ENCODE measurements at regions not wholly inside any gene's neighbourhood (a gene's known extent, or its start where the extent isn't known, plus 50 kb on each side); places are given as distances from the start of the nearest gene placed in this dataset.

GRCh38 chr7:94239661-94240234 lies 154.9 kb upstream of the COL1A2 start:
- FAIRE-seq (no peak), DNase-seq (ENCODE audit: insufficient read length) (no peak)
- TF ChIP-seq TAF1 (IDR thresholded peaks at IDR 0.05; ENCODE audit: borderline replicate concordance, low read depth, low read length) = no peak
- no peak for TF ChIP-seq POLR2AphosphoS5 (IDR thresholded peaks at IDR 0.05; ENCODE audit: low read depth, low read length)
- no peak for TF ChIP-seq POLR2A (IDR thresholded peaks at IDR 0.05; ENCODE audit: low read depth, low read length)

GRCh38 chr7:94240902-94241301 lies 153.8 kb upstream of the COL1A2 start:
- DNase-seq (ENCODE audit: insufficient read length) (no peak), FAIRE-seq (no peak)
- no peak for TF ChIP-seq POLR2A (IDR thresholded peaks at IDR 0.05; ENCODE audit: low read depth, low read length)
- no peak for TF ChIP-seq POLR2AphosphoS5 (IDR thresholded peaks at IDR 0.05; ENCODE audit: low read depth, low read length)
- TF ChIP-seq TAF1 (IDR thresholded peaks at IDR 0.05; ENCODE audit: borderline replicate concordance, low read depth, low read length) = no peak

- DNase-seq (ENCODE audit: insufficient read length) = no peak
- no peak for FAIRE-seq
- TF ChIP-seq POLR2A (IDR thresholded peaks at IDR 0.05; ENCODE audit: low read depth, low read length) (no peak), TAF1 (IDR thresholded peaks at IDR 0.05; ENCODE audit: borderline replicate concordance, low read depth, low read length) (no peak), POLR2AphosphoS5 (IDR thresholded peaks at IDR 0.05; ENCODE audit: low read depth, low read length) (no peak)
Measured at GRCh38 chr7:94241402-94241925, 153.2 kb upstream of the COL1A2 start.

- TF ChIP-seq POLR2AphosphoS5 (IDR thresholded peaks at IDR 0.05; ENCODE audit: low read depth, low read length) = no peak
- no peak for TF ChIP-seq POLR2A (IDR thresholded peaks at IDR 0.05; ENCODE audit: low read depth, low read length)
- TF ChIP-seq TAF1 (IDR thresholded peaks at IDR 0.05; ENCODE audit: borderline replicate concordance, low read depth, low read length) = no peak
- FAIRE-seq (no peak), DNase-seq (ENCODE audit: insufficient read length) (no peak)
Measured at GRCh38 chr7:94243066-94243711, 151.5 kb upstream of the COL1A2 start.

- FAIRE-seq = no peak
- TF ChIP-seq TAF1 (IDR thresholded peaks at IDR 0.05; ENCODE audit: borderline replicate concordance, low read depth, low read length) (no peak), POLR2AphosphoS5 (IDR thresholded peaks at IDR 0.05; ENCODE audit: low read depth, low read length) (no peak), POLR2A (IDR thresholded peaks at IDR 0.05; ENCODE audit: low read depth, low read length) (no peak)
- no peak for DNase-seq (ENCODE audit: insufficient read length)
Measured at GRCh38 chr7:94244760-94245159, 149.9 kb upstream of the COL1A2 start.

- no peak for TF ChIP-seq POLR2AphosphoS5 (IDR thresholded peaks at IDR 0.05; ENCODE audit: low read depth, low read length)
- TF ChIP-seq POLR2A (IDR thresholded peaks at IDR 0.05; ENCODE audit: low read depth, low read length) = no peak
- no peak for TF ChIP-seq TAF1 (IDR thresholded peaks at IDR 0.05; ENCODE audit: borderline replicate concordance, low read depth, low read length)
- FAIRE-seq (no peak), DNase-seq (ENCODE audit: insufficient read length) (no peak)
Measured at GRCh38 chr7:94245500-94245899, 149.2 kb upstream of the COL1A2 start.

GRCh38 chr7:94247970-94248369 lies 146.7 kb upstream of the COL1A2 start:
- no peak for TF ChIP-seq TAF1 (IDR thresholded peaks at IDR 0.05; ENCODE audit: borderline replicate concordance, low read depth, low read length)
- TF ChIP-seq POLR2A (IDR thresholded peaks at IDR 0.05; ENCODE audit: low read depth, low read length) = no peak
- FAIRE-seq = no peak
- no peak for DNase-seq (ENCODE audit: insufficient read length)

- TF ChIP-seq POLR2AphosphoS5 (IDR thresholded peaks at IDR 0.05; ENCODE audit: low read depth, low read length) (no peak), TAF1 (IDR thresholded peaks at IDR 0.05; ENCODE audit: borderline replicate concordance, low read depth, low read length) (no peak), POLR2A (IDR thresholded peaks at IDR 0.05; ENCODE audit: low read depth, low read length) (no peak)
- DNase-seq (ENCODE audit: insufficient read length) = no peak
- FAIRE-seq = no peak
Measured at GRCh38 chr7:94249631-94250030, 145.1 kb upstream of the COL1A2 start.

GRCh38 chr7:94250124-94250523 lies 144.6 kb upstream of the COL1A2 start:
- DNase-seq (ENCODE audit: insufficient read length) = no peak
- no peak for TF ChIP-seq POLR2AphosphoS5 (IDR thresholded peaks at IDR 0.05; ENCODE audit: low read depth, low read length)
- TF ChIP-seq TAF1 (IDR thresholded peaks at IDR 0.05; ENCODE audit: borderline replicate concordance, low read depth, low read length) = no peak
- no peak for TF ChIP-seq POLR2A (IDR thresholded peaks at IDR 0.05; ENCODE audit: low read depth, low read length)
- FAIRE-seq = no peak

- TF ChIP-seq POLR2AphosphoS5 (IDR thresholded peaks at IDR 0.05; ENCODE audit: low read depth, low read length) (no peak), TAF1 (IDR thresholded peaks at IDR 0.05; ENCODE audit: borderline replicate concordance, low read depth, low read length) (no peak), POLR2A (IDR thresholded peaks at IDR 0.05; ENCODE audit: low read depth, low read length) (no peak)
- DNase-seq (ENCODE audit: insufficient read length) = no peak
- FAIRE-seq = no peak
Measured at GRCh38 chr7:94250987-94251386, 143.7 kb upstream of the COL1A2 start.

- DNase-seq (ENCODE audit: insufficient read length) (no peak), FAIRE-seq (no peak)
- TF ChIP-seq POLR2A (IDR thresholded peaks at IDR 0.05; ENCODE audit: low read depth, low read length) (no peak), TAF1 (IDR thresholded peaks at IDR 0.05; ENCODE audit: borderline replicate concordance, low read depth, low read length) (no peak), POLR2AphosphoS5 (IDR thresholded peaks at IDR 0.05; ENCODE audit: low read depth, low read length) (no peak)
Measured at GRCh38 chr7:94252124-94252523, 142.6 kb upstream of the COL1A2 start.

GRCh38 chr7:94252971-94253370 lies 141.7 kb upstream of the COL1A2 start:
- no peak for FAIRE-seq
- TF ChIP-seq POLR2AphosphoS5 (IDR thresholded peaks at IDR 0.05; ENCODE audit: low read depth, low read length) (no peak), TAF1 (IDR thresholded peaks at IDR 0.05; ENCODE audit: borderline replicate concordance, low read depth, low read length) (no peak), POLR2A (IDR thresholded peaks at IDR 0.05; ENCODE audit: low read depth, low read length) (no peak)
- DNase-seq (ENCODE audit: insufficient read length) = no peak
